ENCODE measurements at regions not wholly inside any gene's neighbourhood (a gene's known extent, or its start where the extent isn't known, plus 50 kb on each side); places are given as distances from the start of the nearest gene placed in this dataset.
A peak's percentile ranks its signal among the peaks of the same experiment; 100 is the strongest.

GRCh38 chr15:101558221-101558941, 68.9 kb upstream of the PCSK6 start (continued):
- TF ChIP-seq UBTF (CRISPR knock-in tag; IDR thresholded peaks at IDR 0.05): no peak
- no peak for TF ChIP-seq ZNF441 (CRISPR knock-in tag; IDR thresholded peaks at IDR 0.05; ENCODE audit: borderline replicate concordance)
- TF ChIP-seq ZNF546 (CRISPR knock-in tag; conservative IDR thresholded peaks at IDR 0.05): no peak
- TF ChIP-seq ZNF577 (CRISPR knock-in tag; IDR thresholded peaks at IDR 0.05; ENCODE audit: borderline replicate concordance, low read depth): no peak
- TF ChIP-seq MTF1 (CRISPR knock-in tag; IDR thresholded peaks at IDR 0.05): no peak
- TF ChIP-seq, protein P1, sequence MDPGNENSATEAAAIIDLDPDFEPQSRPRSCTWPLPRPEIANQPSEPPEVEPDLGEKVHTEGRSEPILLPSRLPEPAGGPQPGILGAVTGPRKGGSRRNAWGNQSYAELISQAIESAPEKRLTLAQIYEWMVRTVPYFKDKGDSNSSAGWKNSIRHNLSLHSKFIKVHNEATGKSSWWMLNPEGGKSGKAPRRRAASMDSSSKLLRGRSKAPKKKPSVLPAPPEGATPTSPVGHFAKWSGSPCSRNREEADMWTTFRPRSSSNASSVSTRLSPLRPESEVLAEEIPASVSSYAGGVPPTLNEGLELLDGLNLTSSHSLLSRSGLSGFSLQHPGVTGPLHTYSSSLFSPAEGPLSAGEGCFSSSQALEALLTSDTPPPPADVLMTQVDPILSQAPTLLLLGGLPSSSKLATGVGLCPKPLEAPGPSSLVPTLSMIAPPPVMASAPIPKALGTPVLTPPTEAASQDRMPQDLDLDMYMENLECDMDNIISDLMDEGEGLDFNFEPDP (CRISPR knock-in tag; conservative IDR thresholded peaks at IDR 0.05): no peak
- no peak for TF ChIP-seq TP53 (CRISPR knock-in tag; conservative IDR thresholded peaks at IDR 0.05)
- no peak for TF ChIP-seq FOXP4 (CRISPR knock-in tag; IDR thresholded peaks at IDR 0.05)
- no peak for TF ChIP-seq ZSCAN5A (CRISPR knock-in tag; IDR thresholded peaks at IDR 0.05; ENCODE audit: borderline replicate concordance)
- no peak for TF ChIP-seq SNRNP70 (IDR thresholded peaks at IDR 0.05; ENCODE audit: low read depth, low read length)
- TF ChIP-seq IRX3 (CRISPR knock-in tag; IDR thresholded peaks at IDR 0.05; ENCODE audit: borderline replicate concordance, low read depth): no peak
- TF ChIP-seq SP140L (CRISPR knock-in tag; IDR thresholded peaks at IDR 0.05; ENCODE audit: borderline replicate concordance): no peak
- TF ChIP-seq TEAD3 (CRISPR knock-in tag; optimal IDR thresholded peaks at IDR 0.05; ENCODE audit: borderline replicate concordance): peak; percentile 46
- TF ChIP-seq FOXP1 (IDR thresholded peaks at IDR 0.05): no peak
- no peak for TF ChIP-seq FOXP1 (CRISPR knock-in tag; IDR thresholded peaks at IDR 0.05)
- TF ChIP-seq ADNP (CRISPR knock-in tag; IDR thresholded peaks at IDR 0.05): no peak
- TF ChIP-seq, protein P2, sequence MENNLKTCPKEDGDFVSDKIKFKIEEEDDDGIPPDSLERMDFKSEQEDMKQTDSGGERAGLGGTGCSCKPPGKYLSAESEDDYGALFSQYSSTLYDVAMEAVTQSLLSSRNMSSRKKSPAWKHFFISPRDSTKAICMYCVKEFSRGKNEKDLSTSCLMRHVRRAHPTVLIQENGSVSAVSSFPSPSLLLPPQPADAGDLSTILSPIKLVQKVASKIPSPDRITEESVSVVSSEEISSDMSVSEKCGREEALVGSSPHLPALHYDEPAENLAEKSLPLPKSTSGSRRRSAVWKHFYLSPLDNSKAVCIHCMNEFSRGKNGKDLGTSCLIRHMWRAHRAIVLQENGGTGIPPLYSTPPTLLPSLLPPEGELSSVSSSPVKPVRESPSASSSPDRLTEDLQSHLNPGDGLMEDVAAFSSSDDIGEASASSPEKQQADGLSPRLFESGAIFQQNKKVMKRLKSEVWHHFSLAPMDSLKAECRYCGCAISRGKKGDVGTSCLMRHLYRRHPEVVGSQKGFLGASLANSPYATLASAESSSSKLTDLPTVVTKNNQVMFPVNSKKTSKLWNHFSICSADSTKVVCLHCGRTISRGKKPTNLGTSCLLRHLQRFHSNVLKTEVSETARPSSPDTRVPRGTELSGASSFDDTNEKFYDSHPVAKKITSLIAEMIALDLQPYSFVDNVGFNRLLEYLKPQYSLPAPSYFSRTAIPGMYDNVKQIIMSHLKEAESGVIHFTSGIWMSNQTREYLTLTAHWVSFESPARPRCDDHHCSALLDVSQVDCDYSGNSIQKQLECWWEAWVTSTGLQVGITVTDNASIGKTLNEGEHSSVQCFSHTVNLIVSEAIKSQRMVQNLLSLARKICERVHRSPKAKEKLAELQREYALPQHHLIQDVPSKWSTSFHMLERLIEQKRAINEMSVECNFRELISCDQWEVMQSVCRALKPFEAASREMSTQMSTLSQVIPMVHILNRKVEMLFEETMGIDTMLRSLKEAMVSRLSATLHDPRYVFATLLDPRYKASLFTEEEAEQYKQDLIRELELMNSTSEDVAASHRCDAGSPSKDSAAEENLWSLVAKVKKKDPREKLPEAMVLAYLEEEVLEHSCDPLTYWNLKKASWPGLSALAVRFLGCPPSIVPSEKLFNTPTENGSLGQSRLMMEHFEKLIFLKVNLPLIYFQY (CRISPR knock-in tag; IDR thresholded peaks at IDR 0.05; ENCODE audit: borderline replicate concordance): no peak
